HG03457 (cell line): ENCODE measurements at regions not wholly inside any gene's neighbourhood (a gene's known extent, or its start where the extent isn't known, plus 50 kb on each side); places are given as distances from the start of the nearest gene placed in this dataset.
"Not testable (repeated sequence)": the region's sequence is repeated elsewhere in the genome, so short reads cannot be mapped to it uniquely, and the experiment has no call there.

Experiments used
- ATAC-seq: cut with Tn5 transposase; IDR thresholded peaks from one replicate; pipeline ENCODE4 v1.9.1; 2021; ENCODE audit warnings: moderate number of reproducible peaks; ENCODE audit not compliant: unreplicated experiment

DNA sequence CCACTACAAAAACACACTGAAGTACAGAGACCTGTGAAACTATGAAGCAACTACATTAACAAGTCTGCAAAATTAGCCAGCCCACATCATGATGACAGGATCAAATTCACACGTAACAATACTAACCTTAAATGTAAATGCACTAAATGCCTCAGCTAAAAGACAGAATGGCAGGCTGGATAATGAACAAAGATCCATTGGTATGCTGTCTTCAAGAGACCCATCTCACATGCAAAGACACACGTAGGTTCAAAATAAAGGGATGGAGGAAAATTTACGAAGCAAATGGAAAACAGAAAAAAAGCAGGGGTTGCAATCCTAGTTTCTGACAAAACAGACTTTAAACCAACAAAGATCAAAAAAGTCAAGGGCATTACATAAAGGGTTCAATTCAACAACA, 120.1 kb upstream of the OSTN start:
- ATAC-seq: not testable (repeated sequence)

DNA sequence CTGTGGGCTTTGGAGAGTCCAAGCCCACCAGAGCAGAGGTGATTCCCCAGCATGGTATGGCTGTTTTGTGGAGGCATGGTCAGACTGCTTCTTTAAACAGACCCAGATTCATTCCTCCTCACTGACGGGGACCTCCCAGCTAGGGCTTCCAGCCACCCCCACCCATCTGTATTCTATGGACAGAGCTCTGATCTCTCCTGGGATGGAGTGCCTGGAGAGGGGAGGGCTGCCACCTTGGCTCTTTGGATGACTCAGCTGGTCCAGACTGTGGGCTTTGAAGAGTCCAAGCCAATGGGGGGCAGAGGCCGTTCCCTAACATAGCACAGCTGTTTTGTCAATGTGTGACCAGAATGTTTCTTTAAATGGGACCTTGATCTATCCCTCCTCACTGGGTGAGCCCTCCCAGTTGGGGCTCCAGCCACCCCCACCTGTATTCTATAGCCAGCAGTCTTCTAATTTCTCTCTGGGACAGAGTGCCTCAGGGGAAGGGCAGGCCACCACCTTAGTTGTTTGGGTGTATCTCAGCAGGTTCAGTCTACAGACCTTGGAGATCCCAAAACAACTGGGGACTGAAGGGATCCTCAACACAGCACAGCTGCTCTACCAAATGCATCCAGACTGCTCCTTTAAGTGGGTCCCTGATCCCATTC, 122.0 kb upstream of the OSTN start:
- no peak for ATAC-seq

DNA sequence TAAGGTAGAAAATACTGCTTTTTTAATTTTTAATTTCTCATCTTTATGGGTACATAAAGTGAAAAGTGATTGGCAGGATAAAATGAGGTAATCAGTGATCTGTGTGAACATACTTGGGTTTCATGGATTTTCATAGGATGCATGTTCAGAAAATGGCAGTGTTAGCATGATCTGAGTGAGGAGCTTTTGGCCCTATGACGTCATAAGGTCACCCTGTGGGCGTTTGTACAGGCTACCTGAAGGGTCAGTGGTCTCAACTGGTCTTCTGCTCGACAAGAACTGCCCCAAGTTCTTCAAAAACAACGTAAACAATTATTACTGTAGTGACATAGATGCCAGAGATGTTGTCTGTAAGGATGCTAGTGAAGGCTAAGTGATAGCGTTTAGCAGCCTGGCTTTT, 124.5 kb upstream of the OSTN start:
- ATAC-seq: no peak

DNA sequence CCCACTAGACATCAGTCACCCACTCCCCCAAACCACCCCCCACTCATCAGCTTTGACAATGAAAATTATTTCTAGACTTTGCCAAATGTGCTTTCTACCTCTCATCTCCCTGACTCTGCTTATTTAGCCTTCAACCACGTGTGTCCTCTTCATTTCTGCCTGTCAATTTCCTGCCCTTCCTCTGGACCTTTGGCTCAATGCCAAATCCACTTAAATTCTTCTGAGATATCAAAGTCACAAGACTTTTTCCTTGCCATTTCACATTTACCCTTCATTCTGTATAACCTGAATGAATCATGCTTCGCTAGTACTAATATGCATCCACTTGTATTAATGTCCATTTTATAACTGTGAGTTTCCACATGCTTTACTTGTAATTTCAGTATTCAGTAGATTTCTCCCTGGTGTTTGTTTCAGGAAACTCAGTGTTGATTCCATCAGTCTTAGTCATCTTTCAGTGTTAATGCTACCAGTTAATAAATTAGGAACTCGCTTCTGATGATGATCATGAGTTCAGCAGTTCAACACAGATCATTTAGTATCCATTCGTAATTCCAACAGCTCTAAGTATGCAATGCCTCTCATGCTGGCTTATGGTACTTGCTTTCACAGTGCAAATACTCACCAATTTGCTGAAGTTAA, 128.2 kb upstream of the OSTN start:
- ATAC-seq: no peak

DNA sequence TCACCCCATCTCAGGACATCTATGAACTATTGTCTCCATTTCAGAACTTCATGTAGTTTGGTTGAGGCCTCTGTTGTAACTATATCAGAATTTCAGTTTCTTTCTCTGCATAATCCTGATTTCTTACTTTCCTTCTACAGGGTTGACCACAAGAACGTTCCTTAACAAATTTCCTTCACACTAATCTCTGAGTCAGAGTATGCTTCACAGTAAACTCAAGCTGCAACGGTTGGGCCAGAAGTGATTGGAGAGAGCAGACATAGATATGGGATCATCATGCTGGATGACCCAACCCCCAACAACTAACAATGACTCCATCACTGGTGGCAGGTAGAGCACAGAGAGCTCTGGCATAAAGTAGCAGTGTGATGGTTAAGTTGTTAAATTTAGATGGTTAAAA, 128.8 kb upstream of the OSTN start:
- ATAC-seq: no peak

DNA sequence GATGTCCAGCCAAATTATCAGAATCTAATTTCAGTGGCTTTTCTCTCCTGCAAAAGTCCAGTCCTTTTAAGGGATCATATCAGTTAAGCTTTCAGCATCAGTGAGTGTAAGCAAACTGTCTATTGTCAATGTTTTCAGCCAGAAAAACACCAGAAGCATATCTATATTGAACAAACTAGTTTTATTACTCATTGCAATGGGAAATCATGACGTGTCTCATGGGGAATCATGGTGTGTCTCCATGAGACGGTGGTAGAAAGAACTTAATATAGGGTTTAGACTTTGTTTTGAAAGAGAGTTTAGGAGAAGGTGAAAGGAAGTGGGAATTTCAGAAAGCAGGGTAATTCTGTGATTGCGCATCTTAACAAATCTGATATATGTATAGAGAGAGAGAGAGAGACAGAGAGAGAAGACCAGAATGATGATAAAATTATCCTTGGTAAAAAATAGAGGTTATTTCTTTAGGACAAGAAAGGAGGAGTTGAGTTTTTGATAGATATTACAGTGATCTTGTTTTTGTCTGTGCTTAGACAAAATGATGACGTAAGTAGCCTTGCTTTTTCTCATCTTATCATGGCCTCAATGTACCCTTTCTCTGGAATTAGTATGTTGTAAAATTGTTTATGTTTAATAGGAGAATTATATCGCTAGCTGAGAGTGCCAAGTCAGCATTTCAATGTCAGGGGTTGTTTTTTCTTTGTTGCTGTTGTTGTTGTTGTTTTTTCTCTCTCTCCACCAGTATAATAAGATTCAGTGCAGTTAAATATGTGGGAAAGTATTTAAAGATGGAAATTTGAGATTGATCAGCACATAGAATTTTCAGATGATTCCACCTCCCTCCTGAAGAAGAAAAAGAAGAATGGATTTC, 129.9 kb upstream of the OSTN start:
- no peak for ATAC-seq

DNA sequence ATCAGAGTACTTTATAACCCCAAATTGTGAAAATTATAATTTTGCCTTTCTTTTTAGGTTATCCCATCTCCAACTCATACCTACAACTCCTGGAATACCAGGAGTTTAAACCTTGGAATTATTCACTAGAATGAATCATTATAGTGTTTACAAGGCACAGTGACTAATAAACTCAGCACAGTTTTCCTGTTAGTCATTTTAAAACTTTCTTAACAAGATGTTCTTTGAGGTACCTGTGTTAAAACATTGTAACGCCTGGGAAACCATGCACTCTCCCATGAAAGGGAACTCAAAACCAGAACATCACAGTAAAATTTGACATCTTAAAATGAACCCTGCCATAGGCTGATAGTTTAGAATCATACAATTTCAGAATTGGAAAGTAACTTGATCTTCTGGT, 132.4 kb upstream of the OSTN start:
- no peak for ATAC-seq

DNA sequence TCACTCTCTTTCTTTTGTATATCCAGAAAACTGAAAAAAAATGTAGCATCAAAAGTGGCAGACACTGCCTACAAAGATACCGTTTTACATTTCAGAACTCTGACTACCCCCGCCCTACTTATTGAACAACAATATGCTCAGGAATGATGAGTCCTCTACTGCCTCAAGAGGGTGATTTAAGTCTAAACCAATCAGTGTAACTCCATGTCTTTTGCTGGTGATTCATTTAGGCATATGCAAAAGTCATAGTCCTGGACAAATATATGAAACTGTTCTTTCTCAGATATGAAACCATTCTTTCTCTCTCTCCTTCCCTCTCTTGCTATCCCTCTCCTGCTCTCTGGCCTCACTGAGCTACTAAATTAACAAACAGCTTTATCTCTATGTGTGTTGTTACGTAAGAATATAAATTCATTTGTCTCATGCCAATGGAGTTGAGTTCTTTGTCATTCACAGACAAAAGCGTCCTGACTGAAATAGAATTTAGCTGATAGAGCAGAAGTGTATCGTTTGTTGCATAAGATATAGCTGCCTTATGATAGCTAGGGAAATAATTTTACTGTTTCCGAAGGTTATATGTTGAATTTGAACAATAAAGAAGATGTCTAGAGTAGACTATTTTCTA, 133.7 kb upstream of the OSTN start:
- no peak for ATAC-seq

DNA sequence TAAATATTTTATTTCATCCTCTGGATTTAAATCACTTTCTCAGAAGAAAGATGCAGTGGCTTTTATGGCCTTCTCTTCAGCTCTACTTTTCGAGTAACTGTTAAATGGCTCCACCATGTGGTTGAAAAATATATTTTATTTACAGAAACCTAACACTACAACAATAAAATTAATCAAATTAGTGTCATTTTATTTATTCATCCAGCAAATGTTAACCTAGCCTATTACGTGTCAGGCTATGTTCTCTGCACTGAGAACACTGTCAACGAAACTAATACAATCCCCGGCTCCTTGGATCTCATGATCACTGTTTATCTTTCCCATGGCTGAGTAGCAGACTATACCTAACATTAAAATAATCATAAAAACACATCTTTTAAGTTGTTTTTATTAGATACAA, 148.0 kb upstream of the OSTN start:
- ATAC-seq: no peak

DNA sequence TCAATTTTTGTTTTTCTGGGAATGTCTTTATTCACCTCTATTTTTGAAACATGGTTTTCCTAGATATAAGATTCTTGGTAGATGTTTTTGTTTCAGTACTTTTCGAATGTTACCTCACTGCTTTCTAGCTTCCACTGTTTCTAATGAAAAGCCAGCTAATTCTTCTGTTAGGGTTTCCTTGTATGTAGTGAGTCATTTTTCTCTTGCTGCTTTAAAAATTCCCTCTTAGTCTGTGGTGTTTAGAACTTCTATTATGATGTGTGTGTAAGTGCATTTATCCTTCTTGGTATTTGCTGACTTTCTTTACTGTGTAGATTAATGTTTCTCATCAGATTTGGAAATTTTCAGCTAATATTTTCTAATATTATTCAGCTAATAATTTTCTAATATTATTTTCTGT, 151.1 kb upstream of the OSTN start:
- ATAC-seq: no peak

DNA sequence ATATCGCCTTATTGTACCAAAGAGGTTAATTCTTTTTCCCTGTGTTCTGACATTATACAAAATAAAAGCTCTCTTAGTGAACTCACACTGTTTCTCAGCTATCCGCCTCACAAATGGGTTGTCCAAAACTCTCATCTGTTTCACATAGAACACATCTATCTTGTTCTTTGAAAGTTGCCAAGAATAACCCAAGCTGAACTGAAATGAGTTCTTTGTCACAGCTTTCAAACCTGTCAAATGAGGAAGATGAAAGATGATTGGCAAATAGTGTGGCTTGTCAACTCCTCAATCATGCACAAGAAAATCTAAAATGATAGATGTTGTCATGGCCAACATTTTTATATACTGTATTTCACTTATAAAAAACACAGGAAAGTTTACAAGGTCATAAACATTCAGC, 168.1 kb upstream of the OSTN start:
- ATAC-seq: no peak

DNA sequence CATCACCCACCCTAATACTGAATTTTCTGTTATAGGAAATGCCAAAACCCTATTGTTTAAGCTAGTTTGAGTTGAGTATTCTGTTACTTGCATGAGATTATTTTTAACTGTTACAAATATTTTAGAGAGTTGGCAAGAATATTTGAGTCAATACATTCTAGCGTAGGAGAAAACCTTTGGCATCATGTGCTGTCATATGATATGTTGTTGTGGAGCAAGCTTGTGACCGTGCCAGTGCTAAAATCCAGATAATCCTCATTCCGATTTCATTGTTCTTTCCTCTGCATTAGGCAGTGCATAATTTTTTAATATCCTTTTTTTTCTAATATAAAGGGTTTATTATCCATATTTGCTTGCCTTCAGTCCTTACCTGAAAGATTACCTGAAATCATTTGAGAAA, 168.0 kb upstream of the GMNC start:
- no peak for ATAC-seq

DNA sequence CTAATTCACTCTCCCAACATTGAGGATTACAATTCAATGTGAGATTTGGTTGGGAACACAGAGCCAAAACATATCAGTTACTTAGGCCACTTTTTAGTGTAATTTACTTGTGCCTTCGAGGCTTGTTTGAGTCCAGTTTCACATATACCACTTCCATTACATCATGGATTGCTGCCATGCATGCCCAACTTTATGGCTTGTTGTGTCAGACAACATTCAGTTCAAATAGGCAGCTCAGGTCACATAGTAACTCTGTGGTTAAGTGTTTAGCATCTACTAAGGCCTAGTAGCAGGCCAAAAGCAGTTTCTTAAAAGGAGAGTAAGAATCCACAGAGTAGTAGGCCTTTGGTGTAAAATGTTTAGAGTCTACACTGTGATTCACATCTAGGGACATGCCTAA, 164.3 kb upstream of the GMNC start:
- ATAC-seq: no peak

DNA sequence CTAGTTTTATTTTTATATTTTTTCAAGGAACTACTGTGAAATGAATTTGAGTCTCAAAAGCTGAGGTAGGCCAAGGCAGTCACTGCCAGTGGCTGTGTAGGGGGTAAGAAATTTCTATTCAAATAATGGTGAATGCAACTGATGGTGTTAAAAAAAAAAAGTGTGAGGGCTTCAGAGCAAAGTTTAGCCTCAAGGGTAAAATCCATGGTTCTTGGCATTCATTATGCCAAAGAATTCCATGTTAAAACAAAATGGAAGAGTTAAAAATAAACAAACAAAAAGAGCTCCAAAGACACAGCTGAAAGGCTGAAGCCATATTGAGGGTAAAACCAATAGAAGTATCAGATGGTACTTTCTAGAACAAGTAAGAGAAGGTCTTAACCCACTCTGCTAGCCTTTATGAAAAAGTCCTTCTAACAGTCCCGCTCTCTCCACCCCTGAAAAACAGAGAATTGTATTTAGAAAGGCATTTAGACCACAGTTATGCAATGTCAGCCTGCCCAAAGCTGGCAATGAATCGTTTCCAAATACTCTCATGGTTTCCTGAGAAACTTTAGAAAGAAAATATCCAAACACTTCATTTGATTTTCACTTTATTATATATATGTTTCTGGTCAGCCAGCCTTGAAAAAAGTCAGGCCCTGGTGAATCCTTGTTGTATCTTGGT, 158.4 kb upstream of the GMNC start:
- no peak for ATAC-seq

DNA sequence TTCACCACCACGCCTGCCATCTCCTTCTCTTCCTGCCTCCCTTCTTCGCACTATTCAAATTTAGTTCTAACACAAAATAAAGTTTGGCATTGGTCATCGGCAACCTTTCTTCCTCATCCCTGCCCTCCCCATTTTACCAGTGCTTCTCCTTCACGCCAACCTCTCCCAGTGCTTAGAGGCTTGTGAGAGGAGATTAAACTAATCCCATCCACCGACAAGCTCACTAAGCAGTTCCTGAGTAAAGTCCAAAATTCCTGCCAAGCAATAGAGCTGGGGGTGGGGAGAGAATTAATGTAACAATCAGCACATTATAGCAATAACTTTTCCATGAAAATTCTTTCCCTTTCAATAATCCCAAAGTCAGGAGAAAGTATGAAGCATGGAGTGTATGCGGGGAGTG, 157.4 kb upstream of the GMNC start:
- no peak for ATAC-seq

DNA sequence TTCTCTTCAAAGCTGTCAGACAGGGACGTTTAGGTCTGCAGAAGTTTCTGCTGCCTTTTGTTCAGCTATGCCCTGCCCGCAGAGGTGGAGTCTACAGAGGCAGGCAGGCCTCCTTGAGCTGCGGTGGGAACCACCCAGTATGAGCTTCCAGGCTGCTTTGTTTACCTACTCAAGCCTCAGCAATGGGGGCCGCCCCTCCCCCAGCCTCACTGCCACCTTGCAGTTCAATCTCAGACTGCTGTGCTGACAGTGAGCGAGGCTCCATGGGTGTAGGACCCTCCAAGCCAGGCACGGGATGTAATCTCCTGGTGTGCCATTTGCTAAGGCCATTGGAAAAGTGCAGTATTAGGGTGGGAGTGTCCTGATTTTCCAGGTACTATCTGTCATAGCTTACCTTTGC, 153.5 kb upstream of the GMNC start:
- ATAC-seq: not testable (repeated sequence)

DNA sequence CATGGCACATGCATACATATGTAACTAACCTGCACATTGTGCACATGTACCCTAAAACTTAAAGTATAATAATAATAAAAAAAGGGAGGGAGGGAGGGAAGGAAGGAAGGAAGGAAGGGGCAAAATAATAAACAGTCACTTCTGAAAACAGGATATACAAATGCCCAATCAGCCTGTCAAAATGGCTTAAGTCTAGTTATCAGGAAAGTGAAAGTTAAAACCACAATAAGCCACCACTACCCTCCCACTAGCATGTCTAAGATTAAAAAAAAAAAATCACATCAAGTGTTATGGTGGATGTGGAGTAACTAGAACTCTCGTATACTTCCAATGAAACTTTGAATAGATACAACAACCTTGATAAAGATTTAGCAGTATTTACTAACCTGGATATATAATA, 145.6 kb upstream of the GMNC start:
- ATAC-seq: no peak

DNA sequence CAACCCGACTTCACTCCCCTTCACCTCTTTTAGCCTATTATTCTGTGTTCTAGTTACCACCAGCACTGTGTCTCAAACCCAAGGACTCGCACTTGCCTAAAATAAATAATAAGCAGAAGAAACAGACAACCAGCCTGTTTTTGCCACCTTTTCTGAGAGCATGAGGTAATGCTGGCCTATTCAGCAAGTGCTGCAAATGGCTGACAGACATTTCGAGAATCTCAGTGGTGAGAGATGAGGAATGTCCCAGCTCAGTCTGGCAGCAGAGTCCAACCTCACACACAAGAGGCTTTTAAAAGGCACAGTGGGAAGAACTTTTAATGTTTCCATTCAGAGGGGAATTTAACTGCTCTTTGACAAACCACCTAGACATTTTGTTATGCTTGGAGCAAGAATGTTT, 143.3 kb upstream of the GMNC start:
- no peak for ATAC-seq

DNA sequence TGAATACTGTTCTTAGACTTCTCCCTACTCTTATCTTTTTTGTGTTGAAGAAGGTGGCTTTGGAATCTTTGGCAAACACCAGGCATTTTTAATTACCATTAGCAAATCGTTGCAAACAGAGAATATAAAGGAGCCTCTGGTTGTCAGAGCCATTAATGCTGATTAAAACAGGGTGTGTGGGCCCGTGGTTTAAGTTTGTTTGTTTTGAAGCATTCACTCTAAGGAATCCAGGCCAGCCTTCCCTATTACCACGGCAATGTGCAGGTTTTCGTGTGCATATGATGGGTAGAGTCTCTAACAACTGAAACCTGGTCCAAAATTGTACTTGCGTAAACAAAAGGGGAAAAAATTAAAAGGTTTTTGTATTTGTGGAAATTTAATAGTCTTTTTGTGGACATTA, 141.2 kb upstream of the GMNC start:
- ATAC-seq: no peak

DNA sequence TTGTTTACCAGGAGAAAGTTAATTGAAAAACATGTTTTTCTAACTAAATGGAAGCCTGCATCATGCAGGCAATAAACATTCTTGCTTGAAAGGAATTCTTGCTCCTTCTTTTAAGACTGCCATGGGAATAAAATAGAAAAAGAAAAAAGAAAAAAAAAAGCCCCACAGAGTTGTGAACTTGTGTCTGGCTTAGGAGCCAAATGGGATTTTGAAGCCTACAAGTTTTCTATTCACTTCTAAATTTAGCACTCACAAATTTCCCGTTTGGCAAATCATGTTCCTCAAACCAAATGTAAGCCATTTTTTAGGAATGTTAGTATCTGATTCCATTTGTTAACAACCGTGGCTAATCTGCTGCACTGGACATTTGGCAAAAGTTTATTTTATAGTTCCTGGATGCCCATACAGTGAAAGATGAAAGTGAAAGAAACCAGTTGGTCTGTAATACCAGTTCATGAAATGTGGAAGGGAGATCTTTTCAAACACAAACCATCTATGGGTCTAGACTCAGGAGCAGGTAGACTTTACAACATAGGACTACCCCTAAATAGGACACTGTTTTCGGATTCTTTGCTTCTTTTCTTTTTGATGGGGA, 133.8 kb upstream of the GMNC start:
- no peak for ATAC-seq

DNA sequence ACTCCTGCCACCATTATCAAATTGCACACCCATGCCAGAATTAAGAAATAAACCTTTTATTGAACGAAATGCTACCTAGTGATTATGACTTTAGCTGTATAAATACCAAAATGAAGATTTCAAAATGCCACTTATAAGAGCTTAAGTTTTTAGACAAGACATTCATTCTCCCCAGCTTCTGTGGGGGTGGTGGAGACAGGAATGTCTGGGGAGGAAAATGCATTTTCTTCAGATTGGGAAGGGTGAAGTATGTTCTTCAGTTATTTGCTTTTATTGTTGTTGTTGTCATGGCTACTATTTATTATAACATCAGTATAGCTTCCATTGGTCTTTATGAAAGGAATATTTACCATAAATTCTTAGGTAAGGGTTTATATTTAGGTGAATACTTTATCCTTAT, 132.7 kb upstream of the GMNC start:
- no peak for ATAC-seq
